NT2/D1 (cell line): ENCODE measurements at regions not wholly inside any gene's neighbourhood (a gene's known extent, or its start where the extent isn't known, plus 50 kb on each side); places are given as distances from the start of the nearest gene placed in this dataset.

Source experiments
- YY1 ChIP-seq: IDR thresholded peaks from 2 replicates; pipeline ENCODE4 v1.6.1; 2011; ENCODE audit not compliant: insufficient read length, insufficient read depth
- ZNF274 ChIP-seq: IDR thresholded peaks from 2 replicates; pipeline ENCODE4 v1.6.1; 2011; ENCODE audit warnings: mild to moderate bottlenecking, low read depth, low read length

- no peak for TF ChIP-seq YY1
- no peak for TF ChIP-seq ZNF274
Observed at GRCh38 chr4:81905971-81906370, 434.3 kb upstream of the RASGEF1B start.
